Neural cell (in vitro differentiated cells): ENCODE measurements at regions not wholly inside any gene's neighbourhood (a gene's known extent, or its start where the extent isn't known, plus 50 kb on each side); places are given as distances from the start of the nearest gene placed in this dataset.

ENCODE experiments used
- H2AFZ ChIP-seq: fragments of 200-600, 300-800 bp; sonication (generic), shearing (Covaris generic); 2 replicates; pipeline ENCODE4 v1.6.0; 2014; ENCODE audit warnings: low read depth, mild to moderate bottlenecking, antibody characterized with exemption, low read length, moderate library complexity
- H3F3A ChIP-seq: fragments of 200-600 bp; shearing (Covaris generic); 2 replicates; pipeline ENCODE4 v1.6.1; 2016; ENCODE audit warnings: mild to moderate bottlenecking, moderate library complexity, mixed read lengths, antibody characterized with exemption, low read length; ENCODE audit not compliant: insufficient read depth, poor library complexity, severe bottlenecking
- H3K27ac ChIP-seq: fragments of 200-600, 300-800 bp; sonication (generic), shearing (Covaris generic); 2 replicates; pipeline ENCODE4 v1.5.1; 2014; ENCODE audit warnings: mild to moderate bottlenecking, low read length, moderate library complexity
- H3K27me3 ChIP-seq: fragments of 300-800, 200-600 bp; sonication (generic), shearing (Covaris generic); 2 replicates; pipeline ENCODE4 v1.6.0; 2014; ENCODE audit warnings: mild to moderate bottlenecking, low read depth, low read length, moderate library complexity; ENCODE audit not compliant: insufficient read depth
- H3K36me3 ChIP-seq: fragments of 300-800, 200-600 bp; sonication (generic), shearing (Covaris generic); 2 replicates; pipeline ENCODE4 v1.5.1; 2014; ENCODE audit warnings: mild to moderate bottlenecking, antibody characterized with exemption, low read length, moderate library complexity; ENCODE audit not compliant: insufficient read depth
- H3K4me2 ChIP-seq: fragments of 300-800, 200-600 bp; sonication (generic), shearing (Covaris generic); 2 replicates; pipeline ENCODE4 v1.6.0; 2014; ENCODE audit warnings: mild to moderate bottlenecking, low read length
- H3K4me3 ChIP-seq: fragments of 300-800, 200-600 bp; sonication (generic), shearing (Covaris generic); 2 replicates; pipeline ENCODE4 v1.5.1; 2014; ENCODE audit warnings: mild to moderate bottlenecking, low read length, moderate library complexity
- H3K79me2 ChIP-seq: fragments of 200-600 bp; shearing (Covaris generic); replicated peaks from 2 replicates; pipeline ENCODE4 v1.6.0; 2014; ENCODE audit warnings: mild to moderate bottlenecking, low read length, moderate library complexity; ENCODE audit not compliant: insufficient read depth
- H3K9ac ChIP-seq: fragments of 300-800, 200-600 bp; sonication (generic), shearing (Covaris generic); 2 replicates; pipeline ENCODE4 v1.6.1; 2016; ENCODE audit warnings: mild to moderate bottlenecking, low read length, mixed read lengths
- H3K9me2 ChIP-seq: fragments of 200-600 bp; shearing (Covaris generic); 2 replicates; pipeline ENCODE4 v1.6.1; 2016; ENCODE audit warnings: mild to moderate bottlenecking, low read length, mixed read lengths; ENCODE audit not compliant: insufficient read depth
- H3K9me3 ChIP-seq: fragments of 200-600, 300-800 bp; sonication (generic), shearing (Covaris generic); 2 replicates; pipeline ENCODE4 v1.6.1; 2016; ENCODE audit warnings: mild to moderate bottlenecking, mixed run types, low read length, moderate library complexity, mixed read lengths
- H4K20me1 ChIP-seq: fragments of 200-600 bp; shearing (Covaris generic); 2 replicates; pipeline ENCODE4 v1.6.1; 2016; ENCODE audit warnings: mild to moderate bottlenecking, mixed run types; ENCODE audit not compliant: insufficient read depth
- EP300 ChIP-seq: fragments of 450-650 bp; conservative IDR thresholded peaks from 2 replicates; pipeline ENCODE4 v1.6.1; 2014; ENCODE audit warnings: antibody characterized with exemption, mild to moderate bottlenecking, moderate library complexity; ENCODE audit not compliant: poor library complexity, severe bottlenecking
- EZH2 ChIP-seq: fragments of 200-600, 300-800 bp; shearing (Covaris generic), sonication (generic); IDR thresholded peaks from 2 replicates; pipeline ENCODE4 v1.6.1; 2014; ENCODE audit warnings: antibody characterized with exemption, low read length, borderline replicate concordance, mild to moderate bottlenecking; ENCODE audit not compliant: insufficient read depth, poor library complexity, severe bottlenecking
- MXI1 ChIP-seq: fragments of 450-650 bp; conservative IDR thresholded peaks from 2 replicates; pipeline ENCODE4 v1.6.1; 2014; ENCODE audit warnings: antibody characterized with exemption, mild to moderate bottlenecking; ENCODE audit not compliant: poor library complexity, severe bottlenecking
- POLR2AphosphoS5 ChIP-seq: IDR thresholded peaks from 2 replicates; pipeline ENCODE4 v1.6.1; 2012
- RAD21 ChIP-seq: fragments of 450-650 bp; conservative IDR thresholded peaks from 2 replicates; pipeline ENCODE4 v1.6.1; 2014; ENCODE audit warnings: antibody characterized with exemption, mild to moderate bottlenecking, moderate library complexity
- SMC3 ChIP-seq: fragments of 450-650 bp; conservative IDR thresholded peaks from 2 replicates; pipeline ENCODE4 v1.6.1; 2014; ENCODE audit warnings: antibody characterized with exemption, mild to moderate bottlenecking, moderate library complexity; ENCODE audit not compliant: poor library complexity
- TAF1 ChIP-seq: IDR thresholded peaks from 2 replicates; pipeline ENCODE4 v1.6.1; 2012; ENCODE audit warnings: low read depth
- TF ChIP-seq, protein P1 (sequence below): fragments of 450-650 bp; IDR thresholded peaks from 2 replicates; pipeline ENCODE4 v1.5.1; 2014; ENCODE audit warnings: antibody characterized with exemption, mild to moderate bottlenecking, moderate library complexity; ENCODE audit not compliant: poor library complexity, severe bottlenecking
- TF ChIP-seq, protein P2 (sequence below): IDR thresholded peaks from 2 replicates; pipeline ENCODE4 v1.6.1; 2012; ENCODE audit warnings: borderline replicate concordance

DNA sequence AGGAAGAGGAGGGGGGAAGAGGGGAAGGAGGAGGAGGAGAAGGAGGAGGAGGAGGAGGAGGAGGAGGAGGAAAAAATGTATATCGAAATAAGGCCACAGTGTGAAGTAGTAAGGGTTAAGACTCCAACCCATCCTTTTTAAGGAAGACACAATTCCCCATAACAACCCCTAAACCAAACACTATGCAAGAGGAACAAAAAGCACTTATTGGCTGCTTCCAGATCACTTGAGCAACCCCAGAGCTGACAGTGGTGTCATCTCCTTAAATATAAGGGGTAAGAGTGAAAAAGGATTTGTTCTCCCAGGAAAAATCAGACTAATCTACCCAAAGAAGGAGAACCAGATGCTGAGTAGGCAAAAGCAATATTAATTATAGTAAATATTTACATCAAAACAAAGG is 169.1 kb upstream of the SASH1 start:
- no peak overlapping the region for H3K9ac ChIP-seq
- H3K4me3 ChIP-seq = no peak overlapping the region
- no peaks in the 10 kb centered on the region for H3K9me2 ChIP-seq
- no peak overlapping the region for H3K27ac ChIP-seq
- no peaks in the 10 kb centered on the region for H3K27me3 ChIP-seq
- H3K9me3 ChIP-seq = no peaks in the 10 kb centered on the region
- H3K4me2 ChIP-seq = no peak overlapping the region
- no peaks in the 10 kb centered on the region for H3K36me3 ChIP-seq
- no peak for TF ChIP-seq EP300
- no peak for TF ChIP-seq EZH2
- TF ChIP-seq MXI1 = no peak
- no peak for TF ChIP-seq TAF1
- no peak for TF ChIP-seq RAD21
- H2AFZ ChIP-seq = no peak overlapping the region
- H4K20me1 ChIP-seq = no peaks in the 10 kb centered on the region
- H3F3A ChIP-seq = no peaks in the 10 kb centered on the region
- no peaks in the 10 kb centered on the region for H3K79me2 ChIP-seq

- no peaks in the 10 kb centered on the region for H3K27me3 ChIP-seq
- no peak overlapping the region for H2AFZ ChIP-seq
- no peak overlapping the region for H3K27ac ChIP-seq
- no peaks in the 10 kb centered on the region for H3K9me3 ChIP-seq
- no peak overlapping the region for H3K4me2 ChIP-seq
- H3K9ac ChIP-seq = no peak overlapping the region
- no peaks in the 10 kb centered on the region for H4K20me1 ChIP-seq
- TF ChIP-seq RAD21 (no peak), EP300 (no peak)
- TF ChIP-seq, protein P1, sequence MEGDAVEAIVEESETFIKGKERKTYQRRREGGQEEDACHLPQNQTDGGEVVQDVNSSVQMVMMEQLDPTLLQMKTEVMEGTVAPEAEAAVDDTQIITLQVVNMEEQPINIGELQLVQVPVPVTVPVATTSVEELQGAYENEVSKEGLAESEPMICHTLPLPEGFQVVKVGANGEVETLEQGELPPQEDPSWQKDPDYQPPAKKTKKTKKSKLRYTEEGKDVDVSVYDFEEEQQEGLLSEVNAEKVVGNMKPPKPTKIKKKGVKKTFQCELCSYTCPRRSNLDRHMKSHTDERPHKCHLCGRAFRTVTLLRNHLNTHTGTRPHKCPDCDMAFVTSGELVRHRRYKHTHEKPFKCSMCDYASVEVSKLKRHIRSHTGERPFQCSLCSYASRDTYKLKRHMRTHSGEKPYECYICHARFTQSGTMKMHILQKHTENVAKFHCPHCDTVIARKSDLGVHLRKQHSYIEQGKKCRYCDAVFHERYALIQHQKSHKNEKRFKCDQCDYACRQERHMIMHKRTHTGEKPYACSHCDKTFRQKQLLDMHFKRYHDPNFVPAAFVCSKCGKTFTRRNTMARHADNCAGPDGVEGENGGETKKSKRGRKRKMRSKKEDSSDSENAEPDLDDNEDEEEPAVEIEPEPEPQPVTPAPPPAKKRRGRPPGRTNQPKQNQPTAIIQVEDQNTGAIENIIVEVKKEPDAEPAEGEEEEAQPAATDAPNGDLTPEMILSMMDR = no peak
- no peaks in the 10 kb centered on the region for H3K79me2 ChIP-seq
- H3K4me3 ChIP-seq = no peak overlapping the region
- H3K36me3 ChIP-seq = no peaks in the 10 kb centered on the region
- H3F3A ChIP-seq = no peaks in the 10 kb centered on the region
- H3K9me2 ChIP-seq = no peaks in the 10 kb centered on the region
Observed at GRCh38 chr6:148175550-148176188, 167.0 kb upstream of the SASH1 start.

DNA sequence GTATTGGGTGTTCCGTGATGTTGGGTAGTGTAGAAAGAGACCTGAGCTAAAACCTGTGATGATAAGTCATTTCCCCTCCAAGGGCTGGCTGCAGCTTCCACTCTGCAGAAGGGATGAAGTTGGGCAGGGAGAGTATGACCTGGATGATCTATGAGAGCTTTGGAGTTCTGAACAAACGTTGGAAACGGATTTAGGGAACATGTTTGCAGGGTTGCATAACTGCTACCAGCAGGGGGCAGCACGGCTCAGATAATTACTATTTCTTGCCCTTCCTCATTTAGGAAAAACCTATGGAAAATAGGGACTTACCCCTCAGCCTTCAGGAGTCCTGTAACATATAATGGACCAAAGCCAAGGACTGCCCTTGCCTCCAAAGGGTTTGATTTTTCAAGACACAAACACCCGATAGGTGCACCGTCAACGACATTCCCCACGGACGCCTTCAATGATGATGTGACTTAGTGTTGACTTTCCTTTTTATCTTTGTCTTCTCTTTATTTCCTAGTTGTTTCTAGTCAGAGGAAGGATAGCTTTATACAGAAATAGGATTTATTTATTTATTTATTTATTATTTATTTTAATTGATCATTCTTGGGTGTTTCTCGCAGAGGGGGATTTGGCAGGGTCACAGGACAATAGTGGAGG is 164.9 kb upstream of the SASH1 start:
- no peaks in the 10 kb centered on the region for H3K79me2 ChIP-seq
- H3K9ac ChIP-seq = no peak overlapping the region
- H3K36me3 ChIP-seq = no peaks in the 10 kb centered on the region
- H3K27ac ChIP-seq = no peak overlapping the region
- no peak overlapping the region for H2AFZ ChIP-seq
- no peaks in the 10 kb centered on the region for H3K27me3 ChIP-seq
- no peaks in the 10 kb centered on the region for H3K9me3 ChIP-seq
- H3K4me2 ChIP-seq = no peak overlapping the region
- TF ChIP-seq TAF1 (no peak), SMC3 (no peak), POLR2AphosphoS5 (no peak), EZH2 (no peak), MXI1 (no peak), RAD21 (no peak), EP300 (no peak)
- TF ChIP-seq, protein P1 = no peak
- TF ChIP-seq, protein P2, sequence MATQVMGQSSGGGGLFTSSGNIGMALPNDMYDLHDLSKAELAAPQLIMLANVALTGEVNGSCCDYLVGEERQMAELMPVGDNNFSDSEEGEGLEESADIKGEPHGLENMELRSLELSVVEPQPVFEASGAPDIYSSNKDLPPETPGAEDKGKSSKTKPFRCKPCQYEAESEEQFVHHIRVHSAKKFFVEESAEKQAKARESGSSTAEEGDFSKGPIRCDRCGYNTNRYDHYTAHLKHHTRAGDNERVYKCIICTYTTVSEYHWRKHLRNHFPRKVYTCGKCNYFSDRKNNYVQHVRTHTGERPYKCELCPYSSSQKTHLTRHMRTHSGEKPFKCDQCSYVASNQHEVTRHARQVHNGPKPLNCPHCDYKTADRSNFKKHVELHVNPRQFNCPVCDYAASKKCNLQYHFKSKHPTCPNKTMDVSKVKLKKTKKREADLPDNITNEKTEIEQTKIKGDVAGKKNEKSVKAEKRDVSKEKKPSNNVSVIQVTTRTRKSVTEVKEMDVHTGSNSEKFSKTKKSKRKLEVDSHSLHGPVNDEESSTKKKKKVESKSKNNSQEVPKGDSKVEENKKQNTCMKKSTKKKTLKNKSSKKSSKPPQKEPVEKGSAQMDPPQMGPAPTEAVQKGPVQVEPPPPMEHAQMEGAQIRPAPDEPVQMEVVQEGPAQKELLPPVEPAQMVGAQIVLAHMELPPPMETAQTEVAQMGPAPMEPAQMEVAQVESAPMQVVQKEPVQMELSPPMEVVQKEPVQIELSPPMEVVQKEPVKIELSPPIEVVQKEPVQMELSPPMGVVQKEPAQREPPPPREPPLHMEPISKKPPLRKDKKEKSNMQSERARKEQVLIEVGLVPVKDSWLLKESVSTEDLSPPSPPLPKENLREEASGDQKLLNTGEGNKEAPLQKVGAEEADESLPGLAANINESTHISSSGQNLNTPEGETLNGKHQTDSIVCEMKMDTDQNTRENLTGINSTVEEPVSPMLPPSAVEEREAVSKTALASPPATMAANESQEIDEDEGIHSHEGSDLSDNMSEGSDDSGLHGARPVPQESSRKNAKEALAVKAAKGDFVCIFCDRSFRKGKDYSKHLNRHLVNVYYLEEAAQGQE = no peak
- no peaks in the 10 kb centered on the region for H4K20me1 ChIP-seq
- no peak overlapping the region for H3K4me3 ChIP-seq
- H3K9me2 ChIP-seq = no peaks in the 10 kb centered on the region
- no peaks in the 10 kb centered on the region for H3F3A ChIP-seq
